Neural progenitor cell (in vitro differentiated cells): ENCODE measurements at regions not wholly inside any gene's neighbourhood (a gene's known extent, or its start where the extent isn't known, plus 50 kb on each side); places are given as distances from the start of the nearest gene placed in this dataset.

Source experiments
- DNase-seq: peaks from one replicate; pipeline ENCODE4 v3.0.0-alpha.2; 2016; ENCODE audit warnings: low spot score
- H2AFZ ChIP-seq: fragments of 200-600 bp; sonication (generic); replicated peaks from 2 replicates; pipeline ENCODE4 v1.6.1; 2016; ENCODE audit warnings: antibody characterized with exemption
- H3F3A ChIP-seq: fragments of 200-600 bp; sonication (generic); 2 replicates; pipeline ENCODE4 v1.6.1; 2016; ENCODE audit warnings: antibody characterized with exemption, low read depth
- H3K27ac ChIP-seq: fragments of 200-600 bp; sonication (generic); 2 replicates; pipeline ENCODE4 v1.5.1; 2016; ENCODE audit warnings: mild to moderate bottlenecking
- H3K27me3 ChIP-seq: fragments of 200-600 bp; sonication (generic); 2 replicates; pipeline ENCODE4 v1.6.1; 2016; ENCODE audit warnings: mild to moderate bottlenecking, moderate library complexity
- H3K36me3 ChIP-seq: fragments of 200-600 bp; sonication (generic); 2 replicates; pipeline ENCODE4 v1.5.1; 2016
- H3K4me1 ChIP-seq: fragments of 200-600 bp; sonication (generic); 2 replicates; pipeline ENCODE4 v1.6.1; 2016; ENCODE audit warnings: mixed run types
- H3K4me2 ChIP-seq: fragments of 200-600 bp; sonication (generic); 2 replicates; pipeline ENCODE4 v1.6.1; 2016
- H3K4me3 ChIP-seq: fragments of 200-600 bp; sonication (generic); 2 replicates; pipeline ENCODE4 v1.5.1; 2016
- H3K79me2 ChIP-seq: fragments of 200-600 bp; sonication (generic); 2 replicates; pipeline ENCODE4 v1.6.1; 2016; ENCODE audit warnings: low read depth
- H3K9ac ChIP-seq: fragments of 200-600 bp; sonication (generic); 2 replicates; pipeline ENCODE4 v1.6.1; 2016
- H3K9me3 ChIP-seq: fragments of 200-600 bp; sonication (generic); 2 replicates; pipeline ENCODE4 v1.5.1; 2016; ENCODE audit warnings: low read depth
- H4K20me1 ChIP-seq: fragments of 200-600 bp; sonication (generic); 2 replicates; pipeline ENCODE4 v1.6.1; 2016; ENCODE audit warnings: low read depth
- H3K27ac Mint-ChIP-seq: 3 replicates; pipeline ENCODE4 v1.8.0; 2021; ENCODE audit warnings: mixed read lengths
- H3K27me3 Mint-ChIP-seq: 2 replicates; pipeline ENCODE4 v1.8.0; 2022; ENCODE audit warnings: low read depth, mild to moderate bottlenecking, inconsistent platforms, moderate library complexity, mixed read lengths; ENCODE audit not compliant: insufficient read depth
- H3K36me3 Mint-ChIP-seq: 3 replicates; pipeline ENCODE4 v1.8.0; 2021; ENCODE audit warnings: mixed read lengths
- H3K4me1 Mint-ChIP-seq: 3 replicates; pipeline ENCODE4 v1.8.0; 2021; ENCODE audit warnings: mixed read lengths
- H3K4me3 Mint-ChIP-seq: 3 replicates; pipeline ENCODE4 v1.8.0; 2021; ENCODE audit warnings: mild to moderate bottlenecking, moderate library complexity, mixed read lengths
- H3K9me3 Mint-ChIP-seq: 3 replicates; pipeline ENCODE4 v1.8.0; 2020; ENCODE audit warnings: mixed read lengths
- CTCF ChIP-seq: fragments of 200-600 bp; sonication (generic); IDR thresholded peaks from 2 replicates; pipeline ENCODE4 v1.5.1; 2017; ENCODE audit warnings: antibody characterized with exemption, mild to moderate bottlenecking
- EZH2 ChIP-seq: fragments of 200-600 bp; sonication (generic); IDR thresholded peaks from 2 replicates; pipeline ENCODE4 v1.6.1; 2017; ENCODE audit warnings: antibody characterized with exemption, mild to moderate bottlenecking, moderate library complexity
- EZH2phosphoT487 ChIP-seq: fragments of 200-600 bp; sonication (generic); IDR thresholded peaks from 2 replicates; pipeline ENCODE4 v1.6.1; 2017; ENCODE audit warnings: antibody characterized with exemption

GRCh38 chr14:98923596-98923995 lies 348.4 kb downstream of the BCL11B start:
- Histone ChIP-seq H3K9me3 (no peaks in the 10 kb centered on the region), H3K79me2 (no peaks in the 10 kb centered on the region), H2AFZ (no peak overlapping the region), H4K20me1 (no peaks in the 10 kb centered on the region), H3K4me3 (no peak overlapping the region), H3K4me1 (peaks cover 10% of the 10 kb centered on the region), H3K27ac (no peak overlapping the region), H3K36me3 (no peaks in the 10 kb centered on the region), H3K27me3 (no peaks in the 10 kb centered on the region), H3F3A (no peaks in the 10 kb centered on the region), H3K9ac (no peak overlapping the region), H3K4me2 (no peak overlapping the region)
- Mint-ChIP-seq H3K4me3 (no peak overlapping the region), H3K9me3 (peaks cover 9% of the 10 kb centered on the region), H3K27ac (no peak overlapping the region), H3K36me3 (peaks cover 2% of the 10 kb centered on the region), H3K27me3 (peaks cover 10% of the 10 kb centered on the region), H3K4me1 (peaks cover 1% of the 10 kb centered on the region)
- no peak for DNase-seq
- no peak for TF ChIP-seq CTCF
- TF ChIP-seq EZH2 = no peak
- no peak for TF ChIP-seq EZH2phosphoT487

GRCh38 chr14:98924046-98924445 lies 348.0 kb downstream of the BCL11B start:
- H3K9ac ChIP-seq = no peak overlapping the region
- no peaks in the 10 kb centered on the region for H4K20me1 ChIP-seq
- no peaks in the 10 kb centered on the region for H3K9me3 ChIP-seq
- H3K36me3 ChIP-seq = no peaks in the 10 kb centered on the region
- H3K27ac ChIP-seq = no peak overlapping the region
- peaks cover 2% of the 10 kb centered on the region for H3K4me1 Mint-ChIP-seq
- H2AFZ ChIP-seq = no peak overlapping the region
- H3K4me3 ChIP-seq = no peak overlapping the region
- H3K27ac Mint-ChIP-seq = no peak overlapping the region
- no peaks in the 10 kb centered on the region for H3K27me3 ChIP-seq
- TF ChIP-seq CTCF (no peak), EZH2phosphoT487 (no peak), EZH2 (no peak)
- H3F3A ChIP-seq = no peaks in the 10 kb centered on the region
- no peaks in the 10 kb centered on the region for H3K79me2 ChIP-seq
- peaks cover 9% of the 10 kb centered on the region for H3K9me3 Mint-ChIP-seq
- DNase-seq = no peak
- peaks cover 10% of the 10 kb centered on the region for H3K27me3 Mint-ChIP-seq
- H3K4me2 ChIP-seq = no peak overlapping the region
- H3K4me1 ChIP-seq = peaks cover 10% of the 10 kb centered on the region
- peaks cover 2% of the 10 kb centered on the region for H3K36me3 Mint-ChIP-seq
- H3K4me3 Mint-ChIP-seq = no peak overlapping the region

- Histone ChIP-seq H3K27me3 (no peaks in the 10 kb centered on the region), H3K27ac (no peak overlapping the region), H3K4me2 (no peak overlapping the region), H2AFZ (no peak overlapping the region), H3K9ac (no peak overlapping the region), H3K4me1 (no peaks in the 10 kb centered on the region), H3K36me3 (no peaks in the 10 kb centered on the region), H3F3A (no peaks in the 10 kb centered on the region), H3K4me3 (no peak overlapping the region), H4K20me1 (no peaks in the 10 kb centered on the region), H3K9me3 (no peaks in the 10 kb centered on the region), H3K79me2 (no peaks in the 10 kb centered on the region)
- H3K27me3 Mint-ChIP-seq = peaks cover 6% of the 10 kb centered on the region
- no peak for TF ChIP-seq CTCF
- no peak for TF ChIP-seq EZH2
- no peak for TF ChIP-seq EZH2phosphoT487
- H3K27ac Mint-ChIP-seq = no peak overlapping the region
- H3K4me1 Mint-ChIP-seq = peaks cover 2% of the 10 kb centered on the region
- no peak overlapping the region for H3K4me3 Mint-ChIP-seq
- DNase-seq = no peak
- H3K36me3 Mint-ChIP-seq = peaks cover 2% of the 10 kb centered on the region
- H3K9me3 Mint-ChIP-seq = peaks cover 9% of the 10 kb centered on the region
Measured at GRCh38 chr14:98925354-98926040, 346.5 kb downstream of the BCL11B start.
